Upper lobe of right lung (tissue), 1 donor: ENCODE measurements at regions not wholly inside any gene's neighbourhood (a gene's known extent, or its start where the extent isn't known, plus 50 kb on each side); places are given as distances from the start of the nearest gene placed in this dataset.

ENCODE experiments used
- ATAC-seq: fragments of 200-7000 bp; cut with Tn5 transposase; one replicate; pipeline ENCODE4 v1.9.1; 2020; ENCODE audit warnings: mild to moderate bottlenecking, moderate library complexity
- DNase-seq: peaks from one replicate; pipeline ENCODE4 v3.0.0-alpha.2; 2020
- H3K27ac ChIP-seq: fragments of 200-600 bp; one replicate; pipeline ENCODE4 v1.8.0; 2022
- H3K27me3 ChIP-seq: fragments of 200-600 bp; one replicate; pipeline ENCODE4 v1.8.0; 2022; ENCODE audit warnings: mild to moderate bottlenecking
- H3K36me3 ChIP-seq: fragments of 200-600 bp; one replicate; pipeline ENCODE4 v1.8.0; 2022
- H3K4me1 ChIP-seq: fragments of 200-600 bp; one replicate; pipeline ENCODE4 v1.8.0; 2022
- H3K4me3 ChIP-seq: fragments of 200-600 bp; one replicate; pipeline ENCODE4 v1.8.0; 2022; ENCODE audit warnings: mild to moderate bottlenecking
- H3K9me3 ChIP-seq: fragments of 200-600 bp; one replicate; pipeline ENCODE4 v1.8.0; 2022
- CTCF ChIP-seq: fragments of 200-600 bp; IDR thresholded peaks from one replicate; pipeline ENCODE4 v1.8.0; 2022; ENCODE audit warnings: antibody characterized with exemption
- intact Hi-C: fragments of 100-400 bp; cut with DNase I; formaldehyde crosslinking; loops from one replicate; pipeline ENCODE4 v1.11.0; 2022
- donor health status: DM: no; HTN: yes; CAD: no; lungs with severe emphysema.

DNA sequence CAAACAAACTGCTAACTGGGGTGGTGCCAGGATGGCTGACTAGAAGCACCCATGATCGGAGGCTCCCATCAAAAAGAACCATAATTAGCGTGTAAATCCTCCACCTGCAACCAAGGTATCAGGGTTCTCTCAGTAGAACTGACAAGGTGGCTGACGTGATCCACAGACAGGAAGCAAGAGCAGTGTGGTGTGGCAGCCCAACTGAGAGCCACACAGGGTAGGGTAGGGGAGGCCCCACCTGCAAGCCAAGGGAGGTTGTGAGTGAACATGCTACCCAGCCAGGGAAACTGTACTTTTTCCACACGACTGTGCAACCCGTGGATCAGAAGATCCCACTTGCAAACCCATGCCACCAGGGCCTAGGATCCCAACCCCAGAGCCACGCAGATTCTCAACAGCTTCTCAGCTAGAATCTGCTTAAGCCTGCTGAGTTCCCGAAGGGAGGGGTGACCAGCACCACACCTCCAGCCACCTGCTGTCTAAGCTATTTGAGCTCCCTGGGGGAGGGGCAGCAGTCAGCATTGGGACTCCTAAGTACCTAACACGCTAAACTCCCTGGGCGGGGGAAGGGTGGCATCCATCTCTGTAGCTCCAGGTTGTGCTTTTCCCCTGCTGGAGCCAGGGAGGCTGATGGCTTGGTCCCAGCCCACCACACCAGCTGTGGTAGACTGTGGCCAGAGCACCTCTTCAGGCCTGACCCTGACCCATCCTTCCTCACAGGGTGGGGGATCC, 425.1 kb downstream of the GPM6A start:
- DNase-seq (no peak), ATAC-seq (peak; percentile 22)
- H3K27ac ChIP-seq: no peak overlapping the region
- no peaks in the 10 kb centered on the region for H3K36me3 ChIP-seq
- no peak for TF ChIP-seq CTCF
- no peak overlapping the region for H3K4me3 ChIP-seq
- no peaks in the 10 kb centered on the region for H3K27me3 ChIP-seq
- no peaks in the 10 kb centered on the region for H3K4me1 ChIP-seq
- intact Hi-C loops: no loop called here
- no peaks in the 10 kb centered on the region for H3K9me3 ChIP-seq

DNA sequence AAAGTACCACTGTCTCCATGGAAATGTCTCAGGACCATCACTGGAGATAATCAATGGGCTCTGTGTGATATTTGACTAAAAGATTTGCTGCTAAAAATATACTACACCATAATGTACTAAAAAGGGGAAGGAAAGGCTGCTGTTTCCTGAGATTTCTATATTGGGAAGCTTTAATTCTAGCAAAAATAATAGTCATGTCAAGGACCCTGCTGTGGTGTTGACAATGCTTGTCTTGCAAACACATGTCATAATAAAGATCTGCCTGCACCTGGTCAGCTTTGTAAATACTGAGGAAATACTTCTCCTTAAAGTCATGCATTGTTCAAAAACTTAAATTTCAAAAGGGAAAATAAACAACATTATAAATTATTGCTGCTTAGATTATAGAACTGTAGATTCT, 417.9 kb downstream of the GPM6A start:
- no peaks in the 10 kb centered on the region for H3K27me3 ChIP-seq
- intact Hi-C loops: no loop called here
- TF ChIP-seq CTCF: no peak
- no peak overlapping the region for H3K4me3 ChIP-seq
- no peaks in the 10 kb centered on the region for H3K9me3 ChIP-seq
- H3K27ac ChIP-seq: no peak overlapping the region
- H3K4me1 ChIP-seq: no peaks in the 10 kb centered on the region
- H3K36me3 ChIP-seq: no peaks in the 10 kb centered on the region
- DNase-seq: no peak
- no peak for ATAC-seq

- Histone ChIP-seq H3K36me3 (no peaks in the 10 kb centered on the region), H3K27ac (no peak overlapping the region), H3K9me3 (no peaks in the 10 kb centered on the region), H3K4me1 (no peaks in the 10 kb centered on the region), H3K4me3 (no peak overlapping the region), H3K27me3 (no peaks in the 10 kb centered on the region)
- intact Hi-C loops: no loop called here
- DNase-seq: no peak
- TF ChIP-seq CTCF: no peak
- ATAC-seq: no peak
These were observed 406.1 kb downstream of the GPM6A start for GRCh38 chr4:175405961-175406360.

- no peaks in the 10 kb centered on the region for H3K4me1 ChIP-seq
- H3K27ac ChIP-seq: no peak overlapping the region
- H3K9me3 ChIP-seq: no peaks in the 10 kb centered on the region
- H3K36me3 ChIP-seq: no peaks in the 10 kb centered on the region
- no peak for TF ChIP-seq CTCF
- intact Hi-C loops: no loop called here
- H3K4me3 ChIP-seq: no peak overlapping the region
- DNase-seq (no peak), ATAC-seq (no peak)
- no peaks in the 10 kb centered on the region for H3K27me3 ChIP-seq
These were observed 404.1 kb downstream of the GPM6A start for GRCh38 chr4:175407926-175408325.

DNA sequence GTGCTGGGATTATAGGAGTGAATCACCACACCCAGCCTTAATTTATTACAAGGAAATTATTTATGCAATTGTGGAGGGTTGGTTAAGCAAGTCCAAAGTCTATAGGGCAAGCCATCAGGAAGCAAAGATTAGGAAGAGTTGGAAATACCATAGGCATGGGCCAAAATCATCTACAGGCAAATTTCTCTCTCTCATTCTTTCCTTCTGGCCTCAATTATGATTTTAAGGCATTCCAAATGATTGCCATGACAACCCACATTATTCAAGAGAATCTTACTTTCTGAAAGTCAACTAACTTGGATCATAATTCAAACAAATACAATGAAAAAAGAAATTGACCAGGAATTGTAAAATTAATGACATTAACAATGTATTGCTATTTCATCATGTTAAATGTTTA, 400.8 kb downstream of the GPM6A start:
- Histone ChIP-seq H3K9me3 (no peaks in the 10 kb centered on the region), H3K27ac (no peak overlapping the region), H3K4me3 (no peak overlapping the region), H3K4me1 (no peaks in the 10 kb centered on the region), H3K36me3 (no peaks in the 10 kb centered on the region), H3K27me3 (no peaks in the 10 kb centered on the region)
- intact Hi-C loops: no loop called here
- no peak for ATAC-seq
- no peak for DNase-seq
- TF ChIP-seq CTCF: no peak

DNA sequence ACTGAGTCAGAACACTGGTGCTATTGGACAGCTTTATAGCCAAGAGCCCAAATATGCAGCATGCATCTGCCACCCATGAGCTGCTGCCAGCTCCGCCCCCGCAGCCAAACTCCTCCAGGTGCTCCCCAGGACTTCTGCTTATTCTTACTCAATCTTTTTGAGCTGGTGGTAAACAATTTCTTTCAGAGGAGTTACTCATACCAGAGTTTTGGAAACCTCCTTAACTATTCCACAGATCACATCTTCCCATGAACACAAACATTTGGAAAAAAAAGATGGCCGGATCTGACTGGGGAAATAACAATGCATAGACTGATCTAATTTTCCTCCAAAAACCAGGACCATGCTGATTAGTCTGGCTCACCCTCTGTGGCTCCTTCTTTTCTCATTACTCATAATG, 399.9 kb downstream of the GPM6A start:
- DNase-seq (no peak), ATAC-seq (no peak)
- intact Hi-C loops: no loop called here
- no peaks in the 10 kb centered on the region for H3K27me3 ChIP-seq
- no peaks in the 10 kb centered on the region for H3K9me3 ChIP-seq
- H3K4me3 ChIP-seq: no peak overlapping the region
- H3K4me1 ChIP-seq: no peaks in the 10 kb centered on the region
- H3K36me3 ChIP-seq: no peaks in the 10 kb centered on the region
- no peak overlapping the region for H3K27ac ChIP-seq
- TF ChIP-seq CTCF: no peak
